Eye (tissue), 1 donor: ENCODE measurements at regions not wholly inside any gene's neighbourhood (a gene's known extent, or its start where the extent isn't known, plus 50 kb on each side); places are given as distances from the start of the nearest gene placed in this dataset.
"Not testable (repeated sequence)": the region's sequence is repeated elsewhere in the genome, so short reads cannot be mapped to it uniquely, and the experiment has no call there.

ENCODE experiments used
- DNase-seq: peaks from one replicate; pipeline ENCODE4 v3.0.0-alpha.2; 2015

GRCh38 chr7:88610942-88611341, 148.6 kb upstream of the ZNF804B start:
- no peak for DNase-seq

- DNase-seq = no peak
Measured at GRCh38 chr7:88600695-88601094, 158.8 kb upstream of the ZNF804B start.

DNA sequence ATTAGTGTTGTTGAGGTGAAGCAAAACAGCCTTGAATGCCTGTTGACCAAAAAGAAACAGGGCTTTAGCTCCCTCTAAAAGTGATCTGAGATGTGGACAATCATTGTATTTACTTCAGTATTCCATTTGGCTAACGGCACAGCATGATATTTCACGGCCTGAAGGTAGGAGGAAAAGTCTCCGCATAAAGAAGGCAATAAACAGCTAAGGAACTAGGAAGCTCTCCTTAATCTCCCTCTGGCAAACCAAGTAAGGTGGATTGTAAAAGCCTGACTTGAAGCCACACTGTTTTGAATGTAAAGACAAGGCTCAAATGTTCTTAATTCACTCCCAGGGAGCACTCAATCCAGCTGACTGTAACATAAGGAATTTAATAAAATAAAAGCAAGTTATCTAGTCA, 160.0 kb upstream of the ZNF804B start:
- no peak for DNase-seq

GRCh38 chr7:88597941-88598425, 161.5 kb upstream of the ZNF804B start:
- DNase-seq = no peak

GRCh38 chr7:88590963-88591362, 168.5 kb upstream of the ZNF804B start:
- DNase-seq = no peak

DNA sequence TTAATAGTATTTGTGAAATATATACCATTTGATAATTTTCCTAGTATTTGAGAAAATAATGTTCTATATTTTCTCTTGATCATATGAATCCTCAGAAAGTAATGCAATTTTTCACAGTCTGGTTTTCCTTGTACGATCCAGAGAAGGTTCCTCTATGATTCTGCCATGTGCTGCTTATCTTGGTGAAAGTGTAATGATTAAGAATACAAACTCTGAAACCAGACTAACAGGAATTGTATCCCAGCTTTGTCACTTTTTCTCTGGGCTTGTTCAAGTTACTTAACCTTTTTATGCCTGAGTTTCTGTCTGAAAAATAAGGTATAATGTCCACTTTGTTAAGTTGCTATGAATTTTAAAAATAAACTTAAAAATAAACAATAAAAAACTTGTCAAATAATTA, 169.6 kb upstream of the ZNF804B start:
- DNase-seq = no peak

DNA sequence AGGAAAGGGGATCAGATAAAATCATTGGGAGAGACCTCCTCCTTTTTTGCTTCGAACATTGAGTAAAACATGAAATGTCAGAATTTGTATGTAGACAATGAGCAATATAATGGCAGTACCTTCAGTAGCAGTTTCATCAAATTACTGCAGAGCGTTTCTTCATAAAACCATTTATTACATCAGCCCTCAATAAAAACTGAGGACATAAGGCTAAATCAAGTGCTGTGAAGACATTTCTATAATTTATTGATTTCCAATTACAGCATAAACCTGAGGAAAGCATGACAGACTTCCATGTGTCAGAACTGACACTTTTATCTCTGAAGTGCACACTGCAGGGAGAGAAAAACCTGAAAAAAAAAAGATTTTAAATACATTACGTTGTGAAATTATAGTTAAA, 172.6 kb upstream of the ZNF804B start:
- no peak for DNase-seq

DNA sequence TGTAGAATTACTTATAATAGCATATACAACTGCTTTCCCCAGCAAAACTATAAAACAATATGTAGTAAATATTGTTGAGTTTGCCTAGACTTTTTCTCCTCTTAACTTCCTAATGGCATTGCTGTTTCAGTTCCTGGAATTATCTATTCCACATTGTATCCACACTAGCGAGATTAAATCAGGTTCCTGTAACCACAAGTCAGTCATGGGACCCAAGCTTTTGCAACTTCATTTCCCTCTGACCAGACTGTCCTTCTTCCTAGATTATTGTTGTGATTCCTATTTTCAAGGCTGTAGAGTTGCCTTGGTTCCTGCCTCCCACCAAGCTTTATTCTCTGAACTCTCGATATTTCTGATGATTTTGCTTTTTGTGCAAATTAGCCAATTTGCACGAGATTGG, 173.3 kb upstream of the ZNF804B start:
- no peak for DNase-seq

DNA sequence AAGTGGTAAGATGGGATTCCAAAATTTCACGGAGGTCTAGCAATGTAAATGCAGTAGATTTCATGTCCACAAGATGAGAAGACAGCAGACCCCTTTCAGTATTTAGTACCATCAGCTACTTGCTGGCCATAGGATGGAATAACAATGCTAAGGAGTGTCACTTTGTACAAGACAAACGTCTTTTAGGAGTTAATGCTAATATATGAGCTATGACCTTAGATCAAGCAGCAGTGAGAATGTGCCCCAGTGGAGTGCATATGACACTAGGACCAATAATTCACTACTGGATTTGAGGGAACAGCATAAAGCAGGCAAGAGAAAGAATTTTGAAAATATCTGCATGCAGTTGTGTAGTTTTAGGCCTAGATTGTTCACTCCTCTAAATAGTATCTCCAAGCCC, 182.8 kb upstream of the ZNF804B start:
- DNase-seq = no peak

DNA sequence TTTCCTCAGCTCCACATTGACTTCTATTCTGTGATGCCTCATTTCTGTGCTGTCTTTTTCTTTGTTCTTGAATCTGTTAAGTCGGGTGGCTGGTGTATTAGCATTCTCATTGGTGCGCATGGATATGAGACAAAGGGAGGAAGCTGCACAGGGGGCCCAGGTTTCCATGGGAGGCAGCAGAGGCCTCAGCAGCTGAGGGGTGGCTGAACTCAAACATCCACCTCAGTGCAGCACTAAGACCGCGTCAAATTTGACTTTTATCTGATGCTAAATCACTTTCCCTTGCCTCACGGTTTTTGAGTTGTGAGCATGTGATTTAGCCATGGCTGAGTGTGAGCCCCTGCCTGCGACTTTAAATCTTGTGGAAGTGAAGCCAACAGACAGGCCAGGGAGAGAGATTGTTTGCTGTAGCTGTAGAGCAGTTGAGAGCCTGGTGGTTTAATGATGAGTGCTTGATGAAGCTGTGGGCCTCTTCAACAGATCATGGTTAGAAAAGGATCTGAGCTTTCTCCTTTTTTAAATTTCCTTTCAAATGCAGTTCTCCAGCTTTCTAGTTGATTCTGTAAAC, 193.3 kb upstream of the ZNF804B start:
- DNase-seq = peak; percentile 1

DNA sequence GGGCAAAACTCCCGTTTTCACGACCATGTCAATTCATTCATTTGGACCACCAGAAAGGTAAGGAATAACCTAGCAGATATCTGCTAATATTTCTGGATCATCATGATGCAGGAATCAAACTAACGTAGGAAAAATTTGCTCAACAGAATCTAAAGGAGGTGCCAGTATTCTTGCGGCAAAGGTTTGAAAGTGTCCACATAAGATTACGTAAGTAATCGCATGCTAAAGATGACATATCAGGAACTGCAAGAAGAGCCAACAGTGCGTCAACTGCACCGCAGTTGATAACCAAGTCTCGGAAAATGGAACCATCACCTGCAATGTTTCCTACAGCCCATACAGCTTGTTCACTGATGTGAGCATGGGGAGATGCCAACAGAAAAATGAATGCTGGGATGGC, 194.1 kb upstream of the ZNF804B start:
- DNase-seq = no peak

DNA sequence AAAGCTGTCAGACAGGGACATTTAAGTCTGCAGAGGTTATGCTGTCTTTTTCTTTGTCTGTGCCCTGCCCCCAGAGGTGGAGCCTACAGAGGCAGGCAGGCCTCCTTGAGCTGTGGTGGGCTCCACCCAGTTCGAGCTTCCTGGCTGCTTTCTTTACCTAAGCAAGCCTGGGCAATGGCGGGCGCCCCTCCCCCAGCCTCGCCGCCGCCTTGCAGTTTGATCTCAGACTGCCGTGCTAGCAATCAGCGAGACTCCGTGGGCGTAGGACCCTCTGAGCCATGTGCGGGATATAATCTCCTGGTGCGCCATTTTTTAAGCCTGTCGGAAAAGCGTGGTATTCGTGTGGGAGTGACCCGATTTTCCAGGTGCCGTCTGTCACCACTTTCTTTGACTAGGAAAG, 203.1 kb upstream of the ZNF804B start:
- not testable (repeated sequence) for DNase-seq

DNA sequence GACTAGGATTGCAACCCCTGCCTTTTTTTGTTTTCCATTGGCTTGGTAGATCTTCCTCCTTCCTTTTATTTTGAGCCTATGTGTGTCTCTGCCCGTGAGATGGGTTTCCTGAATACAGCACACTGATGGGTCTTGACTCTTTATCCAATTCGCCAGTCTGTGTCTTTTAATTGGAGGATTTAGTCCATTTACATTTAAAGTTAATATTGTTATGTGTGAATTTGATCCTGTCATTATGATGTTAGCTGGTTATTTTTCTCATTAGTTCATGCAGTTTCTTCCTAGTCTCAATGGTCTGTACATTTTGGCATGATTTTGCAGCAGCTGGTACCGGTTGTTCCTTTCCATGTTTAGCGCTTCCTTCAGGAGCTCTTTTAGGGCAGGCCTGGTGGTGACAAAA, 204.7 kb upstream of the ZNF804B start:
- not testable (repeated sequence) for DNase-seq

- no peak for DNase-seq
Measured at GRCh38 chr7:88548399-88548798, 211.1 kb upstream of the ZNF804B start.

DNA sequence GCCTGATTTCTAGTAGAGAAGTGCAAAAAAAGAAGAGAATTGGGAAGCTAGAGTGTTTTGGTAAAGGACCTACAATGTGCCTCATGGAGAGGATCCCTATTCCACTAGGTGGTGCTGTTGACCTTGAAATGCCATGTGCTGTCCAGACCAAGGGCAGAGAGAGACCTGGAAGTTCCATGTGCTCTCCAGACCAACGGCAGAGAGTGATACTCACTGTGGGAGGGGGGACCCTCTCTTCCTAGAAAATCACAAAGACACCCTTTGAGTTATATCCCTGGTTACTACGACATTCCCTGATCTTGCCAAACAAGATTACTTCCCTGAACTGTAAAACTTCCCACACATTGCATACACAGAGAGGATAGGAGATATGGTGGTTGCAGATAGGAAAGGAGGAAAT, 212.7 kb upstream of the ZNF804B start:
- no peak for DNase-seq

DNA sequence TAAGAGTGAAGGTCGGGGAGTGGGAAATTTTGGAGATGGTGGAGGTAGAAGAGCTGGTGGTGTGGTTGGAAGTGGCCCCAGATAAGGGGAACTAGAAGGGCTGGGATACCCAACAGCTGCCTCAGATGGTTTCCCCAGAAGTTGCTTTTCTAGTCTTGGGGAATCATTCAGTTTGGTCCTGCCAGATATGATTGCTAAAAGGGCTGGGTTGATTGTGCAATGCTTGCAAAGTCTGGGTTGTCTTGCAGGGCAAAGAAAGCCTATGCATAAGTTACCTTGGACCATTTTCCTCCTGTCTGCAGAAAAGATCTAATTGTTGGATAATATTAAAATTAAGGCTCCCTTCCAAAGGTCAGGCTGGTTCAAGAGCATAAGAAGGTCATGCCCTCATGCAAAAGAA, 213.8 kb upstream of the ZNF804B start:
- DNase-seq = no peak

DNA sequence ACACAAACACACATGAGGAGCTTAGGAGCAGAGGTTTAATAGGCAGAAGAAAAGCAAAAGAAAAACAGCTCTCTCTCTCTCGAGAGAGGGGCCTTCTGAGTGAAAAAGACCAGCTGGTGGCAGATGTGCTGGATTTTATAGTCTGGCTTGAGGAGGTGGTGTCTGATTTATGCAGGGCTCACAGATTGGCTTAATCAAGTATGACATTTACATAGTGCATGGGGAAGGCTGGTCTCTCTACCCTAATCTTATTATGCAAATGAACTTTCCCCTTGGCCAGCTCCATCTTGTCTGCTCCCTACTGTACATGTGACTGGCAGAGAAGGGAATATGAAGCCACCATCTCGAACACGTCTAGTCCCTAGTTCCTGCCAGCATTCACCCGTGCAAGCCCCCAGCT, 219.5 kb upstream of the ZNF804B start:
- peak; percentile 12 for DNase-seq

GRCh38 chr7:88539518-88539917, 220.0 kb upstream of the ZNF804B start:
- DNase-seq = no peak

- DNase-seq = no peak
Measured at GRCh38 chr7:88523645-88524044, 217.0 kb upstream of the STEAP4 start.

GRCh38 chr7:88522771-88523293, 216.1 kb upstream of the STEAP4 start:
- DNase-seq = peak; percentile 76

DNA sequence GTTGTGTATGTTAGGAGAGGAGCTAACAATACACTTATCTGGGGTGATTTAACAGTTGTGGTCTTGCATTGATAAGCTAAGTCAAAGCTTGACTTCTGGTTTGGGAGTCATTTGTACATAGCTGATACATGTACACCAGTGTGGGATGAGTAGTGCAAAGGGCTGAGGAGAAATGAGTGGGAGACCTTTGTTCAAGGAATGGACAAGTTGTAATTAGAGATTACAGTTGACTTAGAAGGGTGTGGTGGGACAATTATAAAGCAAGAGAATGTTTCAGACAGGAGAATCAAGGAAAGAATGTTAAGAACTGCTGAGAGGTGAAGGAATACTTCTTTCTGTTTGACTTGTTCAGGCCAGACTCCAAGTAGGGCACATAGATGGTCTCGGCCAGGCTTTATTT, 209.7 kb upstream of the STEAP4 start:
- DNase-seq = no peak

DNA sequence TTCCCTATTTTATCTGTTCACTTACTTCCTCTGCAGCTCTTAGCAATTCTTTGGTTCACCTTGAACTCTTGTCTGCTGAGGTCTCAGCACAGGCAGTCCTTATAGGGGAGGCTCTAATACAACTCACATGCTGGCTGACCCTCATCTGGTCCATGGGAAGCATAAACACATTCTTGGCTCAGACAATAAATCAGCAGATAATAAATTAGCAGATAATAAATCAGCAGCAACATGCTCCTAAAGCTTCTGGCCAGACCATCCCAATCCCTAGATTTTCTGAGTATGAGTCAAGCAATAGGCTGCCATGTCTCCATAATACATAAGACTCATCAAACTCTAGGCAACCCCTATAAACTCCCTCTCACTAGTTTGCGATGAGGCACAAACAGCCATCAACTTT, 208.6 kb upstream of the STEAP4 start:
- DNase-seq = no peak

DNA sequence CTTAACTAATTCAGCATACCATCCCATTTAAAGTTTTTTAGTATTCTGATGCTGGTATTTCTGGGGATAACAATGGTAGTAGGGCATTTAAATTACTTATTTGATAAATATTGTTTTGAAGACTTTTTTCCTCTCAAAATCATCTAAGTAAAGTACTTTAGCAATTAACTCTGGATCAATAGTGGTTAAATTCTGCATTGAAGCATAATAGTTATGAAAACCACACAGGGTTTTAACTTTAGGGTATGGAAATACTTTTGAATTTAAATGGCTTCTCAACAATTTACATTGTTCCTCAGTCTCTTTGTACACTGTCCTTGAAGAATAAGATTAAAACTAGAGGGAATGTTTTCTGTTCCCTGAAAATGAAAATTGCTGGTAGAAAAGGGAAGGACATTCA, 202.6 kb upstream of the STEAP4 start:
- DNase-seq = no peak

DNA sequence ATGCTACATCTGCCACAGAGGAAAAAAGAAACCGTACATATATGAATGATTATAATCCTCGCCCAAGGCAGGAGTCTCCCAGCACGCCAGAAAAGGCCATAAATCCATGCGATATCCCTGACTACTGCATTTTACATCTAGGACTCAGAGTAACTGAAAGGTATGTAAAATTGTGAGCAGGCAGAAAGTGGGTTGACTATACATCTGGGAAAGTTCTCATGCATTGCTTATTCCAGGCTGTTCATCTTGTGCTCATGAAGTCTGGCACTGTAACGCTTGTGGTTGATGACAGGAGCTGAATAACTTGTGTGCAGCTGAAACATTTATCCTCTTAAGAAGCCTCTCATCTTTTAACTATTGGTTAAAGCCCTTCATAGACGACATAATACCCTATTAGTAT, 193.4 kb upstream of the STEAP4 start:
- peak; percentile 14 for DNase-seq
